BJ (cell line): ENCODE measurements at regions not wholly inside any gene's neighbourhood (a gene's known extent, or its start where the extent isn't known, plus 50 kb on each side); places are given as distances from the start of the nearest gene placed in this dataset.

Experiments
- CTCF ChIA-PET: fragments of 350-600 bp; formaldehyde crosslinking; extraction: SDS; loops from one replicate; lab custom pipeline; 2021; ENCODE audit warnings: antibody characterized with exemption, inconsistent platforms; lab: Yijun Ruan, JAX
- POLR2A ChIA-PET: fragments of 300-600 bp; sonication (Branson Sonifier 250); formaldehyde crosslinking; extraction: SDS; loops from one replicate; lab custom pipeline; 2021; ENCODE audit warnings: antibody characterized with exemption; lab: Charles Lee
- DNase-seq: peaks from one replicate; pipeline ENCODE4 v3.0.0-alpha.2; 2011; ENCODE audit warnings: low read depth
- H3K27me3 ChIP-seq: 2 replicates; pipeline ENCODE4 v1.6.0; 2011; ENCODE audit warnings: low read length; ENCODE audit not compliant: control insufficient read depth, insufficient read depth
- H3K36me3 ChIP-seq: 2 replicates; pipeline ENCODE4 v1.5.1; 2011; ENCODE audit warnings: low read length; ENCODE audit not compliant: control insufficient read depth, insufficient read depth
- H3K4me3 ChIP-seq: 2 replicates; pipeline ENCODE4 v1.5.1; 2011; ENCODE audit warnings: low read depth, mild to moderate bottlenecking, control low read depth, low read length
- CTCF ChIP-seq: IDR thresholded peaks from 2 replicates; pipeline ENCODE4 v1.5.1; 2011; ENCODE audit warnings: low read depth, mild to moderate bottlenecking, control low read depth, inconsistent platforms, low read length, moderate library complexity; ENCODE audit not compliant: insufficient read depth

GRCh38 chr14:26128931-26129671, 468.7 kb downstream of the NOVA1 start:
- CTCF ChIA-PET: no interaction called here
- no peak overlapping the region for H3K4me3 ChIP-seq
- H3K36me3 ChIP-seq: no peaks in the 10 kb centered on the region
- no peak for TF ChIP-seq CTCF
- no peak for DNase-seq
- POLR2A ChIA-PET: no interaction called here
- no peaks in the 10 kb centered on the region for H3K27me3 ChIP-seq

- DNase-seq: no peak
- TF ChIP-seq CTCF: no peak
- Histone ChIP-seq H3K4me3 (no peak overlapping the region), H3K27me3 (no peaks in the 10 kb centered on the region), H3K36me3 (no peaks in the 10 kb centered on the region)
- POLR2A ChIA-PET: no interaction called here
- CTCF ChIA-PET: no interaction called here
Measured at GRCh38 chr14:26124896-26125438, 472.9 kb downstream of the NOVA1 start.

- ChIA-PET POLR2A (no interaction called here), CTCF (no interaction called here)
- no peak for DNase-seq
- Histone ChIP-seq H3K36me3 (no peaks in the 10 kb centered on the region), H3K27me3 (no peaks in the 10 kb centered on the region), H3K4me3 (no peak overlapping the region)
- TF ChIP-seq CTCF: no peak
Measured at GRCh38 chr14:26123459-26123858, 474.4 kb downstream of the NOVA1 start.

- ChIA-PET CTCF (no interaction called here), POLR2A (no interaction called here)
- no peaks in the 10 kb centered on the region for H3K36me3 ChIP-seq
- no peaks in the 10 kb centered on the region for H3K27me3 ChIP-seq
- no peak overlapping the region for H3K4me3 ChIP-seq
- no peak for DNase-seq
- TF ChIP-seq CTCF: no peak
Measured at GRCh38 chr14:26121181-26121580, 476.7 kb downstream of the NOVA1 start.

- no peak overlapping the region for H3K4me3 ChIP-seq
- H3K27me3 ChIP-seq: no peaks in the 10 kb centered on the region
- TF ChIP-seq CTCF: no peak
- no peak for DNase-seq
- CTCF ChIA-PET: no interaction called here
- POLR2A ChIA-PET: no interaction called here
- H3K36me3 ChIP-seq: no peaks in the 10 kb centered on the region
Measured at GRCh38 chr14:26113911-26114640, 483.8 kb downstream of the NOVA1 start.
